ENCODE measurements at regions not wholly inside any gene's neighbourhood (a gene's known extent, or its start where the extent isn't known, plus 50 kb on each side); places are given as distances from the start of the nearest gene placed in this dataset.

DNA sequence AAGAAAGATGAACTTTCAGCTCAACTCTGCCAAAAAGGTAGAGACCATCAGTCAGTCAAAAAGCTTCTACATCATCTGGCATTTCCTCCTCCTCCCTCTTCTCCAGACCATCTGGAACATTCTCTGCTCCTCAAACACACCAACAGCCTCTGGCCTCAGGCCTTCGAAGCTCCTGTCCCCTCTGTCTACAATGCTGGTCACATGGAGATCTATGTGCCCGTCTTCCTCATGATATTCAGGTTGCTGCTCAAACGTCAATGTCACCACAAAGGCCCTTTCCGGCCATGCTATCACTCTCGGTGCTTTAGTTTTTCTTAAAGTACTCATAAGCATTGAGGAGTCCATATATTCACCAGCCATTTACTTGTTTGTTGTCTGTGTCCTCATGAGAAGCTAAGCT, 146.2 kb downstream of the SPATA19 start:
- no peak for DNase-seq (ENCODE audit: low read depth)
- H3K4me3 ChIP-seq (ENCODE audit: low read depth, low read length) = no peak overlapping the region
- TF ChIP-seq, protein P1, sequence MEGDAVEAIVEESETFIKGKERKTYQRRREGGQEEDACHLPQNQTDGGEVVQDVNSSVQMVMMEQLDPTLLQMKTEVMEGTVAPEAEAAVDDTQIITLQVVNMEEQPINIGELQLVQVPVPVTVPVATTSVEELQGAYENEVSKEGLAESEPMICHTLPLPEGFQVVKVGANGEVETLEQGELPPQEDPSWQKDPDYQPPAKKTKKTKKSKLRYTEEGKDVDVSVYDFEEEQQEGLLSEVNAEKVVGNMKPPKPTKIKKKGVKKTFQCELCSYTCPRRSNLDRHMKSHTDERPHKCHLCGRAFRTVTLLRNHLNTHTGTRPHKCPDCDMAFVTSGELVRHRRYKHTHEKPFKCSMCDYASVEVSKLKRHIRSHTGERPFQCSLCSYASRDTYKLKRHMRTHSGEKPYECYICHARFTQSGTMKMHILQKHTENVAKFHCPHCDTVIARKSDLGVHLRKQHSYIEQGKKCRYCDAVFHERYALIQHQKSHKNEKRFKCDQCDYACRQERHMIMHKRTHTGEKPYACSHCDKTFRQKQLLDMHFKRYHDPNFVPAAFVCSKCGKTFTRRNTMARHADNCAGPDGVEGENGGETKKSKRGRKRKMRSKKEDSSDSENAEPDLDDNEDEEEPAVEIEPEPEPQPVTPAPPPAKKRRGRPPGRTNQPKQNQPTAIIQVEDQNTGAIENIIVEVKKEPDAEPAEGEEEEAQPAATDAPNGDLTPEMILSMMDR (IDR thresholded peaks at IDR 0.05; ENCODE audit: control insufficient read depth, extremely low read depth, insufficient read depth) = no peak

DNA sequence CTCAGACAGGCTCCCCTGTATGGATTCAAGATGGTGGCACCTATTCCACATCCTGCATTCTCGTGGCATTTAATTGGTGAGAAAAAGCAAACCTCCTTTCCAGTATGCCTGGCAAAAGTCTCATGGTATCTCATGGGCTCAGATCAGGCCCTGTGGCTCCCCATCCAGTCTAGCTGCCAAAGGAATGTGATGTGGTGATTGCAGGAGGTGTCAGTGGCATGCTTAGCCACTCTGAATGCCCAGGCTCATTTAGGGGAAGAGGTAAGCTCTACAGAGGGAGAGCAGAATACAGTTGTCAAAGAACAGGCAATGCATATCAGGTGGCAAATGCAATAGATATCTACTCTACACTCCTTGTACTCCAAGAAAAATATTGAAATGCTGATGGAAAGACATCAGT, 146.7 kb downstream of the SPATA19 start:
- TF ChIP-seq, protein P1 (IDR thresholded peaks at IDR 0.05; ENCODE audit: control insufficient read depth, extremely low read depth, insufficient read depth) = no peak
- no peak overlapping the region for H3K4me3 ChIP-seq (ENCODE audit: low read depth, low read length)
- DNase-seq (ENCODE audit: low read depth) = no peak

DNA sequence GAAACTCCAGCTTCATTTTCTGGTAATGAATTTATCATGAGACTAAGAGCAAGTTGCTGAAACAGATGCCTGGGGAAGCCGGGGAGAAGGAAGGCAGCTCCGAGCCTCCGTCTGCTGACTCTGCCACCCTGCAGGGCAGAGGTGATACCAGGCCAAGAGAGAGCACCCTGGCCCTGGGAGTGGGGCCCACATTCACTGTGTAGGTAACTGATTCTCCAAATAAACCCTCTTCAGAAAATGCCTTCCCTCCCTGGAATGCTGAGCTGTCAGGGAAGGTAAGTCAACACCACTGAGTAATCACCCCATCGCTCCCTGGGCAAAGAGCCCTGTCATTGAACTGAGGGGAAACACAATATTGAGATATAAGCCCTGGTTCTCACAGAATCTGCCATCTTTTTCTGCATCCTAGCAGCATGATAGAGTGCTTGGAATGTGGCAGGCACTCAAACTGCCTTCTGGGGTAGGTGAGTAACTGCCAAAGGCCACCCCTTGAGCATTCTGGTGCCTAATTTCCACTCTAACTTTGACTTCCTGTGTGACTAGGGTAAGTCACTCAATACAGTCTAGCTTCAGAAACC, 147.6 kb downstream of the SPATA19 start:
- no peak overlapping the region for H3K4me3 ChIP-seq (ENCODE audit: low read depth, low read length)
- TF ChIP-seq, protein P1 (IDR thresholded peaks at IDR 0.05; ENCODE audit: control insufficient read depth, extremely low read depth, insufficient read depth) = no peak
- no peak for DNase-seq (ENCODE audit: low read depth)

DNA sequence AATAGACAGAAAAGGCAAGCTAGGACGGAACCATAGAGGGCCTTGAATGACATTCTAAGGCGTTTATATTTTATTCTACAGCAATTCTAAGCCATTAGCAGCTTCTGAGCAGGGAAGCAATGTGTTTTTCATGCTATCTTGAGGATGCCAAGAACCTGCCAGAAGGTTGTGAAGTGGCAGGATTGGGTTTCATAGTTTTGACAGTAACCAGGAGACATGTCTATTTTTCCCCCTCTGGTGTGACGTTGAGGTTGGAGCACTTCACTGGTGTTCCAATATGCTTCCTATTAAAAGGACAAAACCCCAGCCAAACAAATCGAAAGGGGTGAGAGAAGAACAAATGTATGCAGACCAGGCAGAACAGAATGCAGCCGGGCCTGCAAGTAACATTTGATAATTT, 148.2 kb downstream of the SPATA19 start:
- no peak overlapping the region for H3K4me3 ChIP-seq (ENCODE audit: low read depth, low read length)
- no peak for DNase-seq (ENCODE audit: low read depth)
- TF ChIP-seq, protein P1 (IDR thresholded peaks at IDR 0.05; ENCODE audit: control insufficient read depth, extremely low read depth, insufficient read depth) = no peak

DNA sequence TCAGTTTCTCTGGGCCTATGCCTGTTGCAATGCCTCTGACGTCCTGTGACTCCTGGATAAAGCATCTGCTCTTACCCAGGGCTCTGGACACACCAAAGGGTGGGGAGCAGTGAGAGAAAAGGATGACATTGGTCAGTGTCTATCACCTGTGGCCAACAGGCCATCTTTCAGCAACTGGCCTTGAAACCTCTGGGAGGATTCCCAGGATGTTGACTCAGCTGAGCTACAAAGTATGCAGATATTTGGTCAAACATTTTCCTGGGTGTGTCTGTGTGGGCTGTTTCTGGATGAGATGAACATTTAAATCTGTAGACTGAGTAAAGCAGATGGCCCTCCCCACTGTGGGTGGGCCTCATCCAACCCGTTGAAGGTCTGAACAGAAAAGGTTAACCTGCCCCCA, 149.9 kb downstream of the SPATA19 start:
- TF ChIP-seq, protein P1 (IDR thresholded peaks at IDR 0.05; ENCODE audit: control insufficient read depth, extremely low read depth, insufficient read depth) = no peak
- no peak overlapping the region for H3K4me3 ChIP-seq (ENCODE audit: low read depth, low read length)
- DNase-seq (ENCODE audit: low read depth) = no peak

DNA sequence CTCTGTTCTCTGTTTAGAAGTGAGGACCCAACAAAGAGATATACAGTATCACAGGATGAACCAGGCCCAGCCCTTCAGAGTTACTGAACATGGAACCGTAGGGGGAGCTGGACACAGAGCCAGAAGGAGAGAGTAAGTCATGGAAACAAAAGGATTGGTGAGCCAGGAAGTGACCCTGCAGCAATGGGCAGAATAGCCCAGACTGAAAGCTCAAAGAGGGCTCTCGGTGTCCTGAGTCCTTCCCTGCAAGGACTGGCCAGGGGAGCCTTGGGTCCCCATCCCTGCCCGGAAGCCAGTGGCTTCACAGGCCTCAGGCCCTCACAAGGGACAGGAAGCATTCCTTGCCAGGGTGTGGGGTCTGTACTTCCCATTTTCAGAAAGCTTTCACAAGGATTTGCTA, 150.6 kb downstream of the SPATA19 start:
- TF ChIP-seq, protein P1 (IDR thresholded peaks at IDR 0.05; ENCODE audit: control insufficient read depth, extremely low read depth, insufficient read depth) = no peak
- H3K4me3 ChIP-seq (ENCODE audit: low read depth, low read length) = no peak overlapping the region
- no peak for DNase-seq (ENCODE audit: low read depth)

DNA sequence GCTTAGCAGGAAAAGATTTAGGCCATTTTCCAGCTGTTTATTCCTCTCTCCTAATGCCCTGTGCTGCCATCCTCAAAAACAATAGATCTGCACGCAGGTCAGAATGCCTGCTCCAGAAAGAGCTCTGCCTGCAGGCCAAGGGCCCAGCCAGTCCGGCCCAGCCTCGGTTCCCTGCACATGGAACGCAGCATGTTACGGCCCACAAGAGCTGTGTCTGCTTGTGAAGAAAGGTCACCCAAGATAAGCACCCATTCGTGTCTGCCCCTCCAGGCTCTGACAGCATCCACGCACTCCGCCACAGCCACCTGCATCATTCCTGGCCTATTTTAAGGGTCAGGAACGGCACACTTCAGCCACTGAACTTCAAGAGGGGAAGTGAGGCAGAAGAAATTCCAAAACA, 152.2 kb downstream of the SPATA19 start:
- H3K4me3 ChIP-seq (ENCODE audit: low read depth, low read length) = no peak overlapping the region
- TF ChIP-seq, protein P1 (IDR thresholded peaks at IDR 0.05; ENCODE audit: control insufficient read depth, extremely low read depth, insufficient read depth) = no peak
- DNase-seq (ENCODE audit: low read depth) = no peak

Data from LNCaP clone FGC (cell line).